WTC11 (cell line): ENCODE measurements at regions not wholly inside any gene's neighbourhood (a gene's known extent, or its start where the extent isn't known, plus 50 kb on each side); places are given as distances from the start of the nearest gene placed in this dataset.

Experiments
- ATAC-seq: fragments of 200-7000 bp; cut with Tn5 transposase; 2 replicates; pipeline ENCODE4 v1.10.0; 2021; ENCODE audit warnings: mild to moderate bottlenecking, moderate library complexity
- CTCF ChIA-PET: fragments of 300-600 bp; sonication (Branson Sonifier 250); formaldehyde crosslinking; loops from one replicate; lab custom pipeline; 2021; ENCODE audit warnings: antibody characterized with exemption; lab: Charles Lee
- POLR2A ChIA-PET: fragments of 350-600 bp; sonication (Branson Sonifier 250); formaldehyde crosslinking; loops from one replicate; lab custom pipeline; 2021; ENCODE audit warnings: antibody characterized with exemption; lab: Charles Lee
- DNase-seq: peaks from one replicate; pipeline ENCODE4 v3.0.0; 2021; ENCODE audit warnings: low spot score
- H3K27ac Mint-ChIP-seq: 2 replicates; pipeline ENCODE4 v1.8.0; 2021; ENCODE audit warnings: mixed read lengths
- H3K27me3 Mint-ChIP-seq: 2 replicates; pipeline ENCODE4 v1.8.0; 2021; ENCODE audit warnings: low read depth, mild to moderate bottlenecking, moderate library complexity, mixed read lengths
- H3K36me3 Mint-ChIP-seq: 2 replicates; pipeline ENCODE4 v1.8.0; 2021; ENCODE audit warnings: mixed read lengths
- H3K4me1 Mint-ChIP-seq: 2 replicates; pipeline ENCODE4 v1.8.0; 2022; ENCODE audit warnings: mixed read lengths
- H3K4me3 Mint-ChIP-seq: 2 replicates; pipeline ENCODE4 v1.8.0; 2021; ENCODE audit warnings: mild to moderate bottlenecking, moderate library complexity, mixed read lengths
- H3K9me3 Mint-ChIP-seq: 2 replicates; pipeline ENCODE4 v1.8.0; 2021; ENCODE audit warnings: mixed read lengths
- CBFB ChIP-seq: sonication (generic); formaldehyde crosslinking; IDR thresholded peaks from 2 replicates; pipeline ENCODE4 v1.8.1; 2022; ENCODE audit warnings: mild to moderate bottlenecking, low read depth, missing genetic modification reagents
- ELF4 ChIP-seq: sonication (generic); formaldehyde crosslinking; IDR thresholded peaks from 2 replicates; pipeline ENCODE4 v1.8.1; 2022; ENCODE audit warnings: low read depth, mild to moderate bottlenecking, moderate library complexity, missing genetic modification reagents
- FOXJ3 ChIP-seq: sonication (generic); formaldehyde crosslinking; IDR thresholded peaks from 2 replicates; pipeline ENCODE4 v1.9.0; 2021; ENCODE audit warnings: missing genetic modification reagents, mild to moderate bottlenecking, borderline replicate concordance
- FOXP1 ChIP-seq: sonication (generic); formaldehyde crosslinking; IDR thresholded peaks from 2 replicates; pipeline ENCODE4 v1.8.0; 2022; ENCODE audit warnings: missing genetic modification reagents, mild to moderate bottlenecking, moderate library complexity, borderline replicate concordance
- IRF2 ChIP-seq: sonication (generic); formaldehyde crosslinking; IDR thresholded peaks from 2 replicates; pipeline ENCODE4 v1.8.0; 2022; ENCODE audit warnings: low read depth, missing genetic modification reagents, borderline replicate concordance
- NFATC4 ChIP-seq: fragments of 250-450 bp; sonication (Bioruptor Pico); IDR thresholded peaks from 2 replicates; pipeline ENCODE4 v1.9.0; 2021; ENCODE audit warnings: mild to moderate bottlenecking
- NR2C2 ChIP-seq: sonication (generic); formaldehyde crosslinking; IDR thresholded peaks from 2 replicates; pipeline ENCODE4 v1.8.0; 2022; ENCODE audit warnings: mild to moderate bottlenecking, missing genetic modification reagents
- SMAD3 ChIP-seq: sonication (generic); formaldehyde crosslinking; IDR thresholded peaks from 2 replicates; pipeline ENCODE4 v1.8.0; 2022; ENCODE audit warnings: missing genetic modification reagents, mild to moderate bottlenecking, borderline replicate concordance
- ZBTB21 ChIP-seq: sonication (generic); formaldehyde crosslinking; IDR thresholded peaks from 2 replicates; pipeline ENCODE4 v1.8.1; 2023; ENCODE audit warnings: mild to moderate bottlenecking, missing genetic modification reagents, borderline replicate concordance
- ZNF396 ChIP-seq: fragments of 250-450 bp; sonication (Bioruptor Pico); IDR thresholded peaks from 2 replicates; pipeline ENCODE4 v1.8.0; 2021; ENCODE audit warnings: mild to moderate bottlenecking, moderate library complexity, borderline replicate concordance
- TF ChIP-seq, protein P1 (sequence below): sonication (generic); formaldehyde crosslinking; IDR thresholded peaks from 2 replicates; pipeline ENCODE4 v1.8.1; 2022; ENCODE audit warnings: mild to moderate bottlenecking, moderate library complexity, missing genetic modification reagents
- TF ChIP-seq, protein P2 (sequence below): sonication (generic); formaldehyde crosslinking; IDR thresholded peaks from 2 replicates; pipeline ENCODE4 v1.8.1; 2022; ENCODE audit warnings: mild to moderate bottlenecking, missing genetic modification reagents, moderate library complexity, borderline replicate concordance
- TF ChIP-seq, protein P3 (sequence below): sonication (generic); formaldehyde crosslinking; IDR thresholded peaks from 2 replicates; pipeline ENCODE4 v1.8.0; 2023; ENCODE audit warnings: mild to moderate bottlenecking, missing genetic modification reagents
- TF ChIP-seq, protein P4 (sequence below): fragments of 250-450 bp; sonication (Bioruptor Pico); IDR thresholded peaks from 2 replicates; pipeline ENCODE4 v1.9.0; 2021; ENCODE audit warnings: moderate library complexity, mild to moderate bottlenecking, inconsistent platforms, borderline replicate concordance
- TF ChIP-seq, protein P5 (sequence below): sonication (generic); formaldehyde crosslinking; IDR thresholded peaks from 2 replicates; pipeline ENCODE4 v1.8.1; 2023; ENCODE audit warnings: mild to moderate bottlenecking, missing genetic modification reagents
- TF ChIP-seq, protein P6 (sequence below): fragments of 250-450 bp; sonication (Bioruptor Pico); IDR thresholded peaks from 2 replicates; pipeline ENCODE4 v1.9.0; 2021; ENCODE audit warnings: mild to moderate bottlenecking, borderline replicate concordance

DNA sequence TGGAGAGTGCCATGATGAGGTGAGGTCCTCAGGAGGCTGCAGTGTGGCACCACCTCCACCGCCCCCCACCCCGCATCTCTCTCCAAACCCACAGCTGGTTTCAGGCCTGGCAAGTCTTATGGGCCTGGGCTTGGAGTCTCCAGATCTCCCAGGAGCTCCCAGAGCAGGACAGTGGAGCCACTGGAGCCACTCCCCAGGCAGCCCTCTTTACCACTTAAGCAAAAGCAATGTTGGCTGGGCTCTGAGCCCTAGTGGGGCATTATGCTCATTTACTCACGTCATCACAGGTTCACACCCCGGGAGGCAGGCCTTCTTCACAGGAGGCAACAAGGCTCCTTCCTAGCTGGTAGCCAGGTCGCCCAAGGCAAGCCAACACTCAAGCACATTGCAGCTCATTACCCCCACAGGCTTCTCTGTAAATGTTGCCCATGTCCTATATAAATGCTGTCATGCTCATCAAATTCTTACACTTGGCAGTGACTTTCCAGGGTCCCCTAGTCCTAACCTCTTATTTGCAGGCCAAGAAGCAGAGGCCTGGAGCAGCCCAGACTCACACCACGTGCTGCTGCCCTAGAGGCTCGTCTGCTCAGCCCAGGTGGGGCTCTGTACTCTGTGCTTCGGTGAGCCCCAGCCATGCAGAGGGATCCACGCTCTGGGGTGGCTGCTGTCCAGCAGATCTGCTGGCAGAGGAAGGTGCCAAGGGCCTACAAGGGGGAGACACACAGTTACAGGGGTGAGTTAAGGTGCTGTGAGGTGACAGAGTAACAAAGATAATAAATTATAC is 459.3 kb downstream of the MATN1 start:
- TF ChIP-seq ZBTB21 (CRISPR knock-in tag) (no peak), SMAD3 (CRISPR knock-in tag) (no peak), FOXP1 (CRISPR knock-in tag) (no peak)
- TF ChIP-seq, protein P1, sequence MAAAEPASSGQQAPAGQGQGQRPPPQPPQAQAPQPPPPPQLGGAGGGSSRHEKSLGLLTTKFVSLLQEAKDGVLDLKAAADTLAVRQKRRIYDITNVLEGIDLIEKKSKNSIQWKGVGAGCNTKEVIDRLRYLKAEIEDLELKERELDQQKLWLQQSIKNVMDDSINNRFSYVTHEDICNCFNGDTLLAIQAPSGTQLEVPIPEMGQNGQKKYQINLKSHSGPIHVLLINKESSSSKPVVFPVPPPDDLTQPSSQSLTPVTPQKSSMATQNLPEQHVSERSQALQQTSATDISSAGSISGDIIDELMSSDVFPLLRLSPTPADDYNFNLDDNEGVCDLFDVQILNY (CRISPR knock-in tag): no peak
- TF ChIP-seq, protein P2, sequence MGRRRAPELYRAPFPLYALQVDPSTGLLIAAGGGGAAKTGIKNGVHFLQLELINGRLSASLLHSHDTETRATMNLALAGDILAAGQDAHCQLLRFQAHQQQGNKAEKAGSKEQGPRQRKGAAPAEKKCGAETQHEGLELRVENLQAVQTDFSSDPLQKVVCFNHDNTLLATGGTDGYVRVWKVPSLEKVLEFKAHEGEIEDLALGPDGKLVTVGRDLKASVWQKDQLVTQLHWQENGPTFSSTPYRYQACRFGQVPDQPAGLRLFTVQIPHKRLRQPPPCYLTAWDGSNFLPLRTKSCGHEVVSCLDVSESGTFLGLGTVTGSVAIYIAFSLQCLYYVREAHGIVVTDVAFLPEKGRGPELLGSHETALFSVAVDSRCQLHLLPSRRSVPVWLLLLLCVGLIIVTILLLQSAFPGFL (CRISPR knock-in tag): no peak
- TF ChIP-seq, protein P3, sequence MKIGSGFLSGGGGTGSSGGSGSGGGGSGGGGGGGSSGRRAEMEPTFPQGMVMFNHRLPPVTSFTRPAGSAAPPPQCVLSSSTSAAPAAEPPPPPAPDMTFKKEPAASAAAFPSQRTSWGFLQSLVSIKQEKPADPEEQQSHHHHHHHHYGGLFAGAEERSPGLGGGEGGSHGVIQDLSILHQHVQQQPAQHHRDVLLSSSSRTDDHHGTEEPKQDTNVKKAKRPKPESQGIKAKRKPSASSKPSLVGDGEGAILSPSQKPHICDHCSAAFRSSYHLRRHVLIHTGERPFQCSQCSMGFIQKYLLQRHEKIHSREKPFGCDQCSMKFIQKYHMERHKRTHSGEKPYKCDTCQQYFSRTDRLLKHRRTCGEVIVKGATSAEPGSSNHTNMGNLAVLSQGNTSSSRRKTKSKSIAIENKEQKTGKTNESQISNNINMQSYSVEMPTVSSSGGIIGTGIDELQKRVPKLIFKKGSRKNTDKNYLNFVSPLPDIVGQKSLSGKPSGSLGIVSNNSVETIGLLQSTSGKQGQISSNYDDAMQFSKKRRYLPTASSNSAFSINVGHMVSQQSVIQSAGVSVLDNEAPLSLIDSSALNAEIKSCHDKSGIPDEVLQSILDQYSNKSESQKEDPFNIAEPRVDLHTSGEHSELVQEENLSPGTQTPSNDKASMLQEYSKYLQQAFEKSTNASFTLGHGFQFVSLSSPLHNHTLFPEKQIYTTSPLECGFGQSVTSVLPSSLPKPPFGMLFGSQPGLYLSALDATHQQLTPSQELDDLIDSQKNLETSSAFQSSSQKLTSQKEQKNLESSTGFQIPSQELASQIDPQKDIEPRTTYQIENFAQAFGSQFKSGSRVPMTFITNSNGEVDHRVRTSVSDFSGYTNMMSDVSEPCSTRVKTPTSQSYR (CRISPR knock-in tag): no peak
- TF ChIP-seq, all 79 proteins: peak for 0
- no peak for ATAC-seq
- ChIA-PET CTCF (no interaction called here), POLR2A (no interaction called here)
- no peak overlapping the region for H3K27ac Mint-ChIP-seq
- no peaks in the 10 kb centered on the region; the same call in 1 of the 2 replicates for H3K27me3 Mint-ChIP-seq
- peaks cover 10% of the 10 kb centered on the region for H3K9me3 Mint-ChIP-seq
- H3K36me3 Mint-ChIP-seq: no peaks in the 10 kb centered on the region
- H3K4me1 Mint-ChIP-seq: peaks cover 5% of the 10 kb centered on the region; the same call in 1 of the 2 replicates
- H3K4me3 Mint-ChIP-seq: no peak overlapping the region
- DNase-seq: no peak

DNA sequence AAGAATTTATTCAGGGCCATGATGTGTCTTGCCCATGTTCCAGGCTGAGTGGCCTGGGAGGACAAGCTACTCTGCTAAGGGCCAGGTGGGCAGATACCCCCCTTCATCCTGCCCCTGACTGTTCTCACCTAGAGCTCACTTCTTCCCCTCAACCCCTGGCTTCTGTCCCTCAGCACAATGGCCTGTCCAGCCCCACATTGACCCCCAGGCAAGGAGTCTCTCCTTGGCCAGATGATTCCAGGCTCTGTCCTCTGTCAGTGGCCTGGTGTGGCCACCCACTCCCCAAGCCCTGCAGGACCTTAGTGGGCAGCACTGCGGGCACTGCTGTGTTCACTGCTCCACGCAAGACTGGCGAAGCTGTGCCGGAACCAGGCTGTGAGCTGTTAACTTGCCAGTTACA is 460.0 kb downstream of the MATN1 start:
- POLR2A ChIA-PET: no interaction called here
- H3K36me3 Mint-ChIP-seq: no peaks in the 10 kb centered on the region
- TF ChIP-seq CBFB (CRISPR knock-in tag) (no peak), ZBTB21 (CRISPR knock-in tag) (no peak), FOXJ3 (CRISPR knock-in tag) (no peak), ELF4 (CRISPR knock-in tag) (no peak), ZNF396 (CRISPR knock-in tag) (no peak), NFATC4 (CRISPR knock-in tag) (no peak), SMAD3 (CRISPR knock-in tag) (no peak), IRF2 (CRISPR knock-in tag) (no peak), NR2C2 (no peak)
- TF ChIP-seq, protein P3 (CRISPR knock-in tag): no peak
- TF ChIP-seq, protein P4, sequence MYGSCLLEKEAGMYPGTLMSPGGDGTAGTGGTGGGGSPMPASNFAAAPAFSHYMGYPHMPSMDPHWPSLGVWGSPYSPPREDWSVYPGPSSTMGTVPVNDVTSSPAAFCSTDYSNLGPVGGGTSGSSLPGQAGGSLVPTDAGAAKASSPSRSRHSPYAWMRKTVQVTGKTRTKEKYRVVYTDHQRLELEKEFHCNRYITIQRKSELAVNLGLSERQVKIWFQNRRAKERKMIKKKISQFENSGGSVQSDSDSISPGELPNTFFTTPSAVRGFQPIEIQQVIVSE (CRISPR knock-in tag): no peak
- TF ChIP-seq, protein P5, sequence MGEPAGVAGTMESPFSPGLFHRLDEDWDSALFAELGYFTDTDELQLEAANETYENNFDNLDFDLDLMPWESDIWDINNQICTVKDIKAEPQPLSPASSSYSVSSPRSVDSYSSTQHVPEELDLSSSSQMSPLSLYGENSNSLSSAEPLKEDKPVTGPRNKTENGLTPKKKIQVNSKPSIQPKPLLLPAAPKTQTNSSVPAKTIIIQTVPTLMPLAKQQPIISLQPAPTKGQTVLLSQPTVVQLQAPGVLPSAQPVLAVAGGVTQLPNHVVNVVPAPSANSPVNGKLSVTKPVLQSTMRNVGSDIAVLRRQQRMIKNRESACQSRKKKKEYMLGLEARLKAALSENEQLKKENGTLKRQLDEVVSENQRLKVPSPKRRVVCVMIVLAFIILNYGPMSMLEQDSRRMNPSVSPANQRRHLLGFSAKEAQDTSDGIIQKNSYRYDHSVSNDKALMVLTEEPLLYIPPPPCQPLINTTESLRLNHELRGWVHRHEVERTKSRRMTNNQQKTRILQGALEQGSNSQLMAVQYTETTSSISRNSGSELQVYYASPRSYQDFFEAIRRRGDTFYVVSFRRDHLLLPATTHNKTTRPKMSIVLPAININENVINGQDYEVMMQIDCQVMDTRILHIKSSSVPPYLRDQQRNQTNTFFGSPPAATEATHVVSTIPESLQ (CRISPR knock-in tag): no peak
- TF ChIP-seq, protein P6, sequence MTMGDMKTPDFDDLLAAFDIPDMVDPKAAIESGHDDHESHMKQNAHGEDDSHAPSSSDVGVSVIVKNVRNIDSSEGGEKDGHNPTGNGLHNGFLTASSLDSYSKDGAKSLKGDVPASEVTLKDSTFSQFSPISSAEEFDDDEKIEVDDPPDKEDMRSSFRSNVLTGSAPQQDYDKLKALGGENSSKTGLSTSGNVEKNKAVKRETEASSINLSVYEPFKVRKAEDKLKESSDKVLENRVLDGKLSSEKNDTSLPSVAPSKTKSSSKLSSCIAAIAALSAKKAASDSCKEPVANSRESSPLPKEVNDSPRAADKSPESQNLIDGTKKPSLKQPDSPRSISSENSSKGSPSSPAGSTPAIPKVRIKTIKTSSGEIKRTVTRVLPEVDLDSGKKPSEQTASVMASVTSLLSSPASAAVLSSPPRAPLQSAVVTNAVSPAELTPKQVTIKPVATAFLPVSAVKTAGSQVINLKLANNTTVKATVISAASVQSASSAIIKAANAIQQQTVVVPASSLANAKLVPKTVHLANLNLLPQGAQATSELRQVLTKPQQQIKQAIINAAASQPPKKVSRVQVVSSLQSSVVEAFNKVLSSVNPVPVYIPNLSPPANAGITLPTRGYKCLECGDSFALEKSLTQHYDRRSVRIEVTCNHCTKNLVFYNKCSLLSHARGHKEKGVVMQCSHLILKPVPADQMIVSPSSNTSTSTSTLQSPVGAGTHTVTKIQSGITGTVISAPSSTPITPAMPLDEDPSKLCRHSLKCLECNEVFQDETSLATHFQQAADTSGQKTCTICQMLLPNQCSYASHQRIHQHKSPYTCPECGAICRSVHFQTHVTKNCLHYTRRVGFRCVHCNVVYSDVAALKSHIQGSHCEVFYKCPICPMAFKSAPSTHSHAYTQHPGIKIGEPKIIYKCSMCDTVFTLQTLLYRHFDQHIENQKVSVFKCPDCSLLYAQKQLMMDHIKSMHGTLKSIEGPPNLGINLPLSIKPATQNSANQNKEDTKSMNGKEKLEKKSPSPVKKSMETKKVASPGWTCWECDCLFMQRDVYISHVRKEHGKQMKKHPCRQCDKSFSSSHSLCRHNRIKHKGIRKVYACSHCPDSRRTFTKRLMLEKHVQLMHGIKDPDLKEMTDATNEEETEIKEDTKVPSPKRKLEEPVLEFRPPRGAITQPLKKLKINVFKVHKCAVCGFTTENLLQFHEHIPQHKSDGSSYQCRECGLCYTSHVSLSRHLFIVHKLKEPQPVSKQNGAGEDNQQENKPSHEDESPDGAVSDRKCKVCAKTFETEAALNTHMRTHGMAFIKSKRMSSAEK (CRISPR knock-in tag): no peak

More for the DNA sequence above, 460.0 kb downstream of the MATN1 start:
- Mint-ChIP-seq H3K4me3 (no peak overlapping the region), H3K27ac (no peak overlapping the region), H3K27me3 (no peaks in the 10 kb centered on the region; the same call in 1 of the 2 replicates), H3K9me3 (peaks cover 10% of the 10 kb centered on the region), H3K4me1 (peaks cover 12% of the 10 kb centered on the region)
- no peak for DNase-seq
- no peak for ATAC-seq
- CTCF ChIA-PET: interaction anchor here (0.8 to 1.0 kb wide), 2 partner anchors 117 to 444 kb away, joined by 4 to 5 read pairs; no protein-coding TSS in a partner anchor
